ENCODE measurements at regions not wholly inside any gene's neighbourhood (a gene's known extent, or its start where the extent isn't known, plus 50 kb on each side); places are given as distances from the start of the nearest gene placed in this dataset.

GRCh38 chr4:62208921-62209320, 1008.8 kb downstream of the ADGRL3 start:
- TF ChIP-seq CTCF (IDR thresholded peaks at IDR 0.05) (no peak), POLR2A (IDR thresholded peaks at IDR 0.05) (no peak)

All from uterus (tissue), 2 donors.